Neural progenitor cell (in vitro differentiated cells): ENCODE measurements at regions not wholly inside any gene's neighbourhood (a gene's known extent, or its start where the extent isn't known, plus 50 kb on each side); places are given as distances from the start of the nearest gene placed in this dataset.

Experiments used
- EZH2 ChIP-seq: fragments of 200-600 bp; sonication (generic); IDR thresholded peaks from 2 replicates; pipeline ENCODE4 v1.6.1; 2017; ENCODE audit warnings: antibody characterized with exemption, mild to moderate bottlenecking, moderate library complexity
- TF ChIP-seq, protein P1 (sequence below): fragments of 200-600 bp; sonication (generic); IDR thresholded peaks from 2 replicates; pipeline ENCODE4 v1.5.1; 2017; ENCODE audit warnings: antibody characterized with exemption, mild to moderate bottlenecking

DNA sequence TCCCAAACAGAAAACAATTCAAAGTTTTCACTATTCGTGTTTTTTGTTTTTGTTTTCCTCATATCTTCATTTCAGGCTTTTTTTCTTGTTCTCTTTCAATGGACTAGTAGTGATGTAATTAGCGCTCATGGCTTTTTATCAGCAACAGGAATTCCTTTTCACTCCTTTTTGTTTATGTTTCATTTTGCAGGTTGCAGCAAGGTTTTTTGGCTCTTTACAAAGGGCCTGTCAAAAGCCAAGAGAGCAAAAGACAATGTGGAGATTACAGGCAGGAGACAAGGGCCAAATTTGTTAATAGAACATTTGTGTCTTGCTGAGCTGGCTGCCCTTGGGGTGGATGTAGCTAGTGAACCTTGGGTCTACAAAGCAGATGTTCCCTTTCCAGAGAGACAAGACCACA is 467.4 kb upstream of the CDH20 start:
- TF ChIP-seq, protein P1, sequence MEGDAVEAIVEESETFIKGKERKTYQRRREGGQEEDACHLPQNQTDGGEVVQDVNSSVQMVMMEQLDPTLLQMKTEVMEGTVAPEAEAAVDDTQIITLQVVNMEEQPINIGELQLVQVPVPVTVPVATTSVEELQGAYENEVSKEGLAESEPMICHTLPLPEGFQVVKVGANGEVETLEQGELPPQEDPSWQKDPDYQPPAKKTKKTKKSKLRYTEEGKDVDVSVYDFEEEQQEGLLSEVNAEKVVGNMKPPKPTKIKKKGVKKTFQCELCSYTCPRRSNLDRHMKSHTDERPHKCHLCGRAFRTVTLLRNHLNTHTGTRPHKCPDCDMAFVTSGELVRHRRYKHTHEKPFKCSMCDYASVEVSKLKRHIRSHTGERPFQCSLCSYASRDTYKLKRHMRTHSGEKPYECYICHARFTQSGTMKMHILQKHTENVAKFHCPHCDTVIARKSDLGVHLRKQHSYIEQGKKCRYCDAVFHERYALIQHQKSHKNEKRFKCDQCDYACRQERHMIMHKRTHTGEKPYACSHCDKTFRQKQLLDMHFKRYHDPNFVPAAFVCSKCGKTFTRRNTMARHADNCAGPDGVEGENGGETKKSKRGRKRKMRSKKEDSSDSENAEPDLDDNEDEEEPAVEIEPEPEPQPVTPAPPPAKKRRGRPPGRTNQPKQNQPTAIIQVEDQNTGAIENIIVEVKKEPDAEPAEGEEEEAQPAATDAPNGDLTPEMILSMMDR: no peak
- no peak for TF ChIP-seq EZH2
